Mesenchymal stem cell (in vitro differentiated cells and primary cell): ENCODE measurements at regions not wholly inside any gene's neighbourhood (a gene's known extent, or its start where the extent isn't known, plus 50 kb on each side); places are given as distances from the start of the nearest gene placed in this dataset.

ENCODE experiments used
- DNase-seq: peaks from one replicate; pipeline ENCODE4 v3.0.0-alpha.2; 2013
- H2AFZ ChIP-seq: one replicate; pipeline ENCODE4 v1.6.1; 2013; ENCODE audit warnings: low read depth, mild to moderate bottlenecking, control low read depth, inconsistent platforms, low read length, moderate library complexity
- H2AK5ac ChIP-seq: 2 replicates; pipeline ENCODE4 v1.6.1; 2013; ENCODE audit warnings: low read length, moderate library complexity, mild to moderate bottlenecking, inconsistent platforms; ENCODE audit not compliant: severe bottlenecking
- H2BK120ac ChIP-seq: one replicate; pipeline ENCODE4 v1.6.1; 2013; ENCODE audit warnings: low read depth, mild to moderate bottlenecking, inconsistent platforms, low read length, moderate library complexity
- H2BK12ac ChIP-seq, 2 experiments: one replicate each; pipeline ENCODE4 v1.6.1; 2013; ENCODE audit warnings: inconsistent platforms in 2 of 2, low read length in 2 of 2, mild to moderate bottlenecking in 2 of 2, moderate library complexity in 2 of 2, control low read depth in 1 of 2
- H2BK15ac ChIP-seq: one replicate; pipeline ENCODE4 v1.6.1; 2013; ENCODE audit warnings: mild to moderate bottlenecking, low read depth, inconsistent platforms; ENCODE audit not compliant: poor library complexity, severe bottlenecking
- H2BK5ac ChIP-seq: 2 replicates; pipeline ENCODE4 v1.6.1; 2013; ENCODE audit warnings: low read depth, mild to moderate bottlenecking, low read length, control low read depth, inconsistent platforms; ENCODE audit not compliant: poor library complexity, severe bottlenecking
- H3K14ac ChIP-seq, 2 experiments: one replicate each; pipeline ENCODE4 v1.6.1; 2013; ENCODE audit warnings: inconsistent platforms in 2 of 2, low read length in 2 of 2, control low read depth in 1 of 2, mild to moderate bottlenecking in 1 of 2, moderate library complexity in 1 of 2
- H3K18ac ChIP-seq, 2 experiments: one replicate each; pipeline ENCODE4 v1.6.1; 2013; ENCODE audit warnings: inconsistent platforms in 2 of 2, low read length in 2 of 2, control low read depth in 1 of 2, low read depth in 1 of 2, mild to moderate bottlenecking in 1 of 2
- H3K23ac ChIP-seq, 2 experiments: one replicate each; pipeline ENCODE4 v1.6.1; 2013; ENCODE audit warnings: inconsistent platforms in 2 of 2, low read length in 2 of 2, mild to moderate bottlenecking in 2 of 2, moderate library complexity in 2 of 2, control low read depth in 1 of 2
- H3K27ac ChIP-seq: 2 replicates; pipeline ENCODE4 v1.5.1; 2013; ENCODE audit warnings: mild to moderate bottlenecking, moderate library complexity, low read length, control low read depth, inconsistent platforms; ENCODE audit not compliant: poor library complexity, severe bottlenecking
- H3K27me3 ChIP-seq, 2 experiments: 2 replicates each; pipeline versions ENCODE4 v1.6.1 to v1.7.0; 2013; ENCODE audit warnings: low read length in 2 of 2, mild to moderate bottlenecking in 2 of 2, moderate library complexity in 2 of 2, control low read depth in 1 of 2, inconsistent platforms in 1 of 2; ENCODE audit not compliant: control insufficient read depth in 1 of 2, insufficient read depth in 1 of 2
- H3K36me3 ChIP-seq, 2 experiments: 2 replicates each; pipeline versions ENCODE4 v1.6.1 to v1.7.0; 2013; ENCODE audit warnings: low read length in 2 of 2, control low read depth in 1 of 2, inconsistent platforms in 1 of 2, low read depth in 1 of 2, mild to moderate bottlenecking in 1 of 2; ENCODE audit not compliant: insufficient read depth in 2 of 2, control insufficient read depth in 1 of 2
- H3K4ac ChIP-seq, 2 experiments: one replicate each; pipeline ENCODE4 v1.6.1; 2013; ENCODE audit warnings: inconsistent platforms in 2 of 2, low read length in 2 of 2, mild to moderate bottlenecking in 2 of 2, moderate library complexity in 2 of 2, control low read depth in 1 of 2, low read depth in 1 of 2
- H3K4me1 ChIP-seq: 2 replicates; pipeline ENCODE4 v1.6.1; 2013; ENCODE audit warnings: low read depth, low read length, control low read depth; ENCODE audit not compliant: control insufficient read depth, insufficient read depth
- H3K4me2 ChIP-seq: 2 replicates; pipeline ENCODE4 v1.6.1; 2013; ENCODE audit warnings: low read length, mild to moderate bottlenecking, inconsistent platforms; ENCODE audit not compliant: poor library complexity, severe bottlenecking
- H3K4me3 ChIP-seq, 2 experiments: 2 replicates each; pipeline versions ENCODE4 v1.5.1 to v1.7.0; 2013; ENCODE audit warnings: low read length in 2 of 2, mild to moderate bottlenecking in 2 of 2, control low read depth in 1 of 2, low read depth in 1 of 2; ENCODE audit not compliant: insufficient read depth in 1 of 2
- H3K79me1 ChIP-seq: replicated peaks from 2 replicates; pipeline ENCODE4 v1.6.1; 2013; ENCODE audit warnings: mild to moderate bottlenecking, control low read depth, low read length, inconsistent platforms; ENCODE audit not compliant: poor library complexity, severe bottlenecking
- H3K9ac ChIP-seq: 2 replicates; pipeline ENCODE4 v1.7.0; 2013; ENCODE audit warnings: mild to moderate bottlenecking, low read length, moderate library complexity
- H3K9me3 ChIP-seq: 2 replicates; pipeline ENCODE4 v1.7.0; 2013; ENCODE audit warnings: mild to moderate bottlenecking, low read length; ENCODE audit not compliant: control insufficient read depth
- H4K8ac ChIP-seq: one replicate; pipeline ENCODE4 v1.6.1; 2013; ENCODE audit warnings: inconsistent platforms, mild to moderate bottlenecking, low read length, moderate library complexity
- H4K91ac ChIP-seq: one replicate; pipeline ENCODE4 v1.6.1; 2013; ENCODE audit warnings: mild to moderate bottlenecking, low read length, inconsistent platforms
- WGBS: methylation state at CpG from one replicate; pipeline ENCODE4 v1.1.7; 2013; ENCODE audit warnings: mixed read lengths; 5-methylcytosine and 5-hydroxymethylcytosine counted together

GRCh38 chr9:82131072-82131471 lies 142.5 kb downstream of the SPATA31D1 start:
- Histone ChIP-seq H2BK5ac (no peak overlapping the region), H3K36me3 (no peaks in the 10 kb centered on the region), H3K4me3 (no peak overlapping the region), H2BK12ac (no peak overlapping the region), H4K91ac (peak overlapping the region; percentile 16), H3K14ac (no peak overlapping the region), H3K79me1 (no peaks in the 10 kb centered on the region), H3K23ac (no peak overlapping the region), H4K8ac (no peak overlapping the region), H3K9me3 (no peaks in the 10 kb centered on the region), H2BK120ac (no peak overlapping the region), H3K18ac (no peak overlapping the region), H3K4me1 (peaks cover 7% of the 10 kb centered on the region), H3K27ac (no peak overlapping the region), H2BK15ac (no peak overlapping the region), H2AFZ (no peak overlapping the region), H3K9ac (no peak overlapping the region), H3K27me3 (no peaks in the 10 kb centered on the region), H3K4me2 (no peak overlapping the region), H3K4ac (no peak overlapping the region), H2AK5ac (no peak overlapping the region)
- DNase-seq: no peak
- WGBS: 88% methylated on average over 9 of the region's 9 CpGs

- Histone ChIP-seq H3K4me3 (no peak overlapping the region), H4K8ac (no peak overlapping the region), H3K27ac (no peak overlapping the region), H3K4me2 (no peak overlapping the region), H3K4ac (no peak overlapping the region), H2BK12ac (no peak overlapping the region), H3K9me3 (no peaks in the 10 kb centered on the region), H3K27me3 (no peaks in the 10 kb centered on the region), H3K9ac (no peak overlapping the region), H3K18ac (no peak overlapping the region), H2AK5ac (no peak overlapping the region), H3K36me3 (no peaks in the 10 kb centered on the region), H4K91ac (no peak overlapping the region), H2BK5ac (no peak overlapping the region), H2AFZ (no peak overlapping the region), H2BK15ac (no peak overlapping the region), H3K4me1 (peaks cover 7% of the 10 kb centered on the region), H2BK120ac (no peak overlapping the region), H3K79me1 (no peaks in the 10 kb centered on the region), H3K23ac (no peak overlapping the region), H3K14ac (no peak overlapping the region)
- WGBS: 100% methylated on average over 1 of the region's 1 CpG
- DNase-seq: no peak
Observed at GRCh38 chr9:82132024-82132423, 143.5 kb downstream of the SPATA31D1 start.

- Histone ChIP-seq H3K23ac (no peak overlapping the region), H4K91ac (no peak overlapping the region), H3K9me3 (no peaks in the 10 kb centered on the region), H3K79me1 (no peaks in the 10 kb centered on the region), H2BK5ac (no peak overlapping the region), H3K27ac (no peak overlapping the region), H3K18ac (no peak overlapping the region), H3K27me3 (no peaks in the 10 kb centered on the region), H2BK15ac (no peak overlapping the region), H3K4me3 (no peak overlapping the region), H4K8ac (no peak overlapping the region), H3K14ac (no peak overlapping the region), H3K4me2 (no peak overlapping the region), H2AFZ (no peak overlapping the region), H3K36me3 (no peaks in the 10 kb centered on the region), H2BK120ac (no peak overlapping the region), H3K9ac (no peak overlapping the region), H3K4ac (no peak overlapping the region), H2AK5ac (no peak overlapping the region), H2BK12ac (no peak overlapping the region), H3K4me1 (peaks cover 7% of the 10 kb centered on the region)
- no peak for DNase-seq
- 90% methylated on average over 1 of the region's 1 CpG for WGBS
Observed at GRCh38 chr9:82134010-82134409, 145.4 kb downstream of the SPATA31D1 start.

GRCh38 chr9:82135106-82135505 lies 146.5 kb downstream of the SPATA31D1 start:
- no peak for DNase-seq
- H3K9ac ChIP-seq: no peak overlapping the region

More at GRCh38 chr9:82135106-82135505, 146.5 kb downstream of the SPATA31D1 start:
- Histone ChIP-seq H3K4ac (no peak overlapping the region), H4K91ac (no peak overlapping the region), H4K8ac (no peak overlapping the region), H3K36me3 (no peaks in the 10 kb centered on the region), H3K23ac (no peak overlapping the region), H3K4me1 (peaks cover 4% of the 10 kb centered on the region), H2BK120ac (no peak overlapping the region), H2BK5ac (no peak overlapping the region), H3K14ac (no peak overlapping the region), H3K18ac (no peak overlapping the region), H3K27ac (no peak overlapping the region), H3K4me3 (no peak overlapping the region), H2AK5ac (no peak overlapping the region), H3K4me2 (no peak overlapping the region), H2AFZ (no peak overlapping the region), H2BK12ac (no peak overlapping the region), H2BK15ac (no peak overlapping the region), H3K9me3 (no peaks in the 10 kb centered on the region), H3K79me1 (no peaks in the 10 kb centered on the region), H3K27me3 (no peaks in the 10 kb centered on the region)
